ENCODE measurements at regions not wholly inside any gene's neighbourhood (a gene's known extent, or its start where the extent isn't known, plus 50 kb on each side); places are given as distances from the start of the nearest gene placed in this dataset.

- FAIRE-seq: no peak
Measured at GRCh38 chr6:6471276-6471675, 117.2 kb upstream of the LY86 start.

More at GRCh38 chr6:6471276-6471675, 117.2 kb upstream of the LY86 start:
- Histone ChIP-seq H3K4me1 (ENCODE audit: control insufficient read depth, extremely low read depth, insufficient read depth, low read length) (no peaks in the 10 kb centered on the region), H2AFZ (ENCODE audit: low read depth, low read length) (no peak overlapping the region), H4K20me1 (replicated peaks; ENCODE audit: control insufficient read depth, extremely low read depth, insufficient read depth, low read length) (no peaks in the 10 kb centered on the region), H3K4me2 (ENCODE audit: insufficient read depth, low read length) (no peak overlapping the region), H3K9me1 (replicated peaks; ENCODE audit: control insufficient read depth, extremely low read depth, insufficient read depth, low read length) (no peaks in the 10 kb centered on the region), H3K4me3 (replicated peaks in 1 of 3; ENCODE audit: insufficient read depth in 1 of 3, low read depth in 1 of 3, low read length in 3 of 3) (no peak overlapping the region), H3K9me3 (replicated peaks; ENCODE audit: control insufficient read depth, insufficient read depth, low read length) (peaks cover 4% of the 10 kb centered on the region), H3K27ac (ENCODE audit: insufficient read depth, low read depth, low read length) (no peak overlapping the region), H3K9ac (replicated peaks; ENCODE audit: extremely low read depth, insufficient read depth, low read length) (no peak overlapping the region), H3K36me3 (ENCODE audit: control insufficient read depth in 2 of 2, extremely low read depth in 1 of 2, insufficient read depth in 2 of 2, low read length in 2 of 2) (no peaks in the 10 kb centered on the region), H3K79me2 (ENCODE audit: control insufficient read depth, insufficient read depth, low read length) (no peaks in the 10 kb centered on the region), H3K27me3 (ENCODE audit: control insufficient read depth in 2 of 2, insufficient read depth in 2 of 2, low read length in 2 of 2) (no peaks in the 10 kb centered on the region)
- no peak for DNase-seq (ENCODE audit: low read depth, low spot score)
- BruUV-seq (replicated peaks): no TSS peak
- POLR2A ChIA-PET: no interaction called here
- CTCF ChIA-PET: no interaction called here
- TF ChIP-seq GATA2 (IDR thresholded peaks at IDR 0.05; ENCODE audit: insufficient read depth, insufficient read length, low read depth, low read length) (no peak), EZH2 (IDR thresholded peaks at IDR 0.05; ENCODE audit: borderline replicate concordance, low read depth, low read length, severe bottlenecking) (no peak), JUN (IDR thresholded peaks at IDR 0.05; ENCODE audit: borderline replicate concordance, insufficient read depth, insufficient read length, low read depth) (no peak), POLR2A (IDR thresholded peaks at IDR 0.05; ENCODE audit: low read depth, low read length) (no peak), POLR2AphosphoS5 (IDR thresholded peaks at IDR 0.05; ENCODE audit: insufficient read depth, low read depth, low read length) (no peak), CTCF (IDR thresholded peaks at IDR 0.05; ENCODE audit: extremely low read depth in 1 of 2, insufficient read depth in 1 of 2, low read depth in 1 of 2, low read length in 2 of 2) (no peak), MYC (IDR thresholded peaks at IDR 0.05; ENCODE audit: low read depth, low read length) (no peak), FOS (IDR thresholded peaks at IDR 0.05; ENCODE audit: borderline replicate concordance, insufficient read depth, low read length) (no peak)
- TF ChIP-seq, protein P1, sequence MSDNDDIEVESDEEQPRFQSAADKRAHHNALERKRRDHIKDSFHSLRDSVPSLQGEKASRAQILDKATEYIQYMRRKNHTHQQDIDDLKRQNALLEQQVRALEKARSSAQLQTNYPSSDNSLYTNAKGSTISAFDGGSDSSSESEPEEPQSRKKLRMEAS (IDR thresholded peaks at IDR 0.05; ENCODE audit: insufficient read depth, insufficient read length): no peak
- intact Hi-C loops (cut with micrococcal nuclease): no loop called here
- dilution Hi-C loops (cut with MboI; ENCODE audit: extremely low pct_ligation_motif_present, low sequenced_read_pairs): no loop called here

Measured in endothelial cell of umbilical vein (primary cell).